Stomach (tissue), 4 donors: ENCODE measurements at regions not wholly inside any gene's neighbourhood (a gene's known extent, or its start where the extent isn't known, plus 50 kb on each side); places are given as distances from the start of the nearest gene placed in this dataset.

Experiments
- POLR2A ChIP-seq, 4 donors: fragments of 450-650 bp; IDR thresholded peaks; one replicate each; pipeline ENCODE4 v1.6.1; 2016; ENCODE audit warnings: antibody characterized with exemption in 4 of 4, control low read depth in 2 of 4, mild to moderate bottlenecking in 1 of 4, moderate library complexity in 1 of 4
- POLR2AphosphoS5 ChIP-seq, 3 donors: sonication (generic); formaldehyde crosslinking; IDR thresholded peaks; one replicate each; pipeline ENCODE4 v1.6.1; 2016; ENCODE audit warnings: antibody characterized with exemption in 3 of 3
- TF ChIP-seq, protein P1 (sequence below), 7 experiments: fragments of 450-650 bp in 4 of 7; fragments of 200-600 bp in 3 of 7; sonication (generic) in 3 of 7; IDR thresholded peaks; one replicate each; pipeline ENCODE4 v1.5.1; 2016 to 2019; ENCODE audit warnings: antibody characterized with exemption in 7 of 7, control low read depth in 2 of 7, mild to moderate bottlenecking in 1 of 7

- TF ChIP-seq POLR2AphosphoS5 (IDR thresholded peaks at IDR 0.05) (no peak), POLR2A (IDR thresholded peaks at IDR 0.05) (no peak)
- TF ChIP-seq, protein P1, sequence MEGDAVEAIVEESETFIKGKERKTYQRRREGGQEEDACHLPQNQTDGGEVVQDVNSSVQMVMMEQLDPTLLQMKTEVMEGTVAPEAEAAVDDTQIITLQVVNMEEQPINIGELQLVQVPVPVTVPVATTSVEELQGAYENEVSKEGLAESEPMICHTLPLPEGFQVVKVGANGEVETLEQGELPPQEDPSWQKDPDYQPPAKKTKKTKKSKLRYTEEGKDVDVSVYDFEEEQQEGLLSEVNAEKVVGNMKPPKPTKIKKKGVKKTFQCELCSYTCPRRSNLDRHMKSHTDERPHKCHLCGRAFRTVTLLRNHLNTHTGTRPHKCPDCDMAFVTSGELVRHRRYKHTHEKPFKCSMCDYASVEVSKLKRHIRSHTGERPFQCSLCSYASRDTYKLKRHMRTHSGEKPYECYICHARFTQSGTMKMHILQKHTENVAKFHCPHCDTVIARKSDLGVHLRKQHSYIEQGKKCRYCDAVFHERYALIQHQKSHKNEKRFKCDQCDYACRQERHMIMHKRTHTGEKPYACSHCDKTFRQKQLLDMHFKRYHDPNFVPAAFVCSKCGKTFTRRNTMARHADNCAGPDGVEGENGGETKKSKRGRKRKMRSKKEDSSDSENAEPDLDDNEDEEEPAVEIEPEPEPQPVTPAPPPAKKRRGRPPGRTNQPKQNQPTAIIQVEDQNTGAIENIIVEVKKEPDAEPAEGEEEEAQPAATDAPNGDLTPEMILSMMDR (IDR thresholded peaks at IDR 0.05), result no peak
Measured at GRCh38 chr6:85348643-85349042, 101.2 kb upstream of the NT5E start.
